T-helper 2 cell (primary cell): ENCODE measurements at regions not wholly inside any gene's neighbourhood (a gene's known extent, or its start where the extent isn't known, plus 50 kb on each side); places are given as distances from the start of the nearest gene placed in this dataset.

ENCODE experiments used
- DNase-seq, 5 experiments: peaks; one replicate each; pipeline versions ENCODE4 v3.0.0 to v3.0.0-alpha.2; 2012 to 2022

- DNase-seq = no peak
These were observed 92.9 kb downstream of the TXNL1 start for GRCh38 chr18:56545464-56545863.

GRCh38 chr18:56542476-56542875, 95.9 kb downstream of the TXNL1 start:
- DNase-seq = no peak

GRCh38 chr18:56541793-56542192, 96.6 kb downstream of the TXNL1 start:
- DNase-seq = no peak

- DNase-seq = no peak
These were observed 97.1 kb downstream of the TXNL1 start for GRCh38 chr18:56541340-56541739.

GRCh38 chr18:56538746-56539145, 99.6 kb downstream of the TXNL1 start:
- no peak for DNase-seq

- DNase-seq = peak in 1 of 5 experiments; percentile 83
These were observed 106.1 kb downstream of the TXNL1 start for GRCh38 chr18:56532176-56532840.

GRCh38 chr18:56522816-56523215, 115.6 kb downstream of the TXNL1 start:
- DNase-seq = no peak

- no peak for DNase-seq
These were observed 117.1 kb downstream of the TXNL1 start for GRCh38 chr18:56521263-56521662.

- DNase-seq = no peak
These were observed 120.6 kb downstream of the TXNL1 start for GRCh38 chr18:56517761-56518160.

GRCh38 chr18:56517196-56517595, 121.2 kb downstream of the TXNL1 start:
- no peak for DNase-seq

- no peak for DNase-seq
These were observed 121.6 kb downstream of the TXNL1 start for GRCh38 chr18:56516789-56517188.

GRCh38 chr18:56515522-56515921, 122.9 kb downstream of the TXNL1 start:
- no peak for DNase-seq

- no peak for DNase-seq
These were observed 126.4 kb downstream of the TXNL1 start for GRCh38 chr18:56511996-56512395.

- no peak for DNase-seq
These were observed 128.3 kb downstream of the TXNL1 start for GRCh38 chr18:56510108-56510507.

GRCh38 chr18:56509656-56510055, 128.7 kb downstream of the TXNL1 start:
- no peak for DNase-seq

GRCh38 chr18:56508370-56509036, 129.9 kb downstream of the TXNL1 start:
- no peak for DNase-seq

- no peak for DNase-seq
These were observed 132.4 kb downstream of the TXNL1 start for GRCh38 chr18:56505971-56506370.

- DNase-seq = no peak
These were observed 133.1 kb downstream of the TXNL1 start for GRCh38 chr18:56505293-56505692.

- no peak for DNase-seq
These were observed 136.5 kb downstream of the TXNL1 start for GRCh38 chr18:56501896-56502295.

- DNase-seq = no peak
These were observed 142.5 kb downstream of the TXNL1 start for GRCh38 chr18:56495884-56496283.

GRCh38 chr18:56493531-56493930, 144.9 kb downstream of the TXNL1 start:
- DNase-seq = no peak

- no peak for DNase-seq
These were observed 146.3 kb downstream of the TXNL1 start for GRCh38 chr18:56492136-56492535.

- no peak for DNase-seq
These were observed 147.4 kb downstream of the TXNL1 start for GRCh38 chr18:56490942-56491341.

GRCh38 chr18:56489893-56490292, 148.5 kb downstream of the TXNL1 start:
- no peak for DNase-seq

GRCh38 chr18:56488739-56489138, 149.7 kb downstream of the TXNL1 start:
- DNase-seq = no peak
